OCI-LY1 (cell line): ENCODE measurements at regions not wholly inside any gene's neighbourhood (a gene's known extent, or its start where the extent isn't known, plus 50 kb on each side); places are given as distances from the start of the nearest gene placed in this dataset.

Experiments used
- H2AFZ ChIP-seq: fragments of 200-600 bp; sonication (generic), shearing (Covaris generic); 2 replicates; pipeline ENCODE4 v1.6.0; 2014; ENCODE audit warnings: antibody characterized with exemption, mild to moderate bottlenecking, low read length
- H3F3A ChIP-seq: fragments of 200-600 bp; sonication (generic), shearing (Covaris generic); 2 replicates; pipeline ENCODE4 v1.6.0; 2014; ENCODE audit warnings: mild to moderate bottlenecking, antibody characterized with exemption, low read length, moderate library complexity; ENCODE audit not compliant: insufficient read depth
- H3K27ac ChIP-seq: fragments of 200-600 bp; sonication (generic); 2 replicates; pipeline ENCODE4 v1.5.1; 2014; ENCODE audit warnings: low read length, mixed run types, mild to moderate bottlenecking, low read depth; ENCODE audit not compliant: poor library complexity, severe bottlenecking
- H3K27me3 ChIP-seq: fragments of 200-600 bp; sonication (generic); 2 replicates; pipeline ENCODE4 v1.6.0; 2014; ENCODE audit warnings: antibody characterized with exemption, mild to moderate bottlenecking, low read length, moderate library complexity; ENCODE audit not compliant: insufficient read depth
- H3K36me3 ChIP-seq: fragments of 200-600 bp; sonication (generic); 2 replicates; pipeline ENCODE4 v1.6.1; 2014; ENCODE audit warnings: mild to moderate bottlenecking, antibody characterized with exemption, low read length, moderate library complexity, mixed read lengths; ENCODE audit not compliant: insufficient read depth
- H3K4me1 ChIP-seq: fragments of 200-600 bp; sonication (generic); 2 replicates; pipeline ENCODE4 v1.5.1; 2014; ENCODE audit warnings: mild to moderate bottlenecking, low read length, moderate library complexity; ENCODE audit not compliant: insufficient read depth, severe bottlenecking
- H3K4me2 ChIP-seq: fragments of 200-600 bp; sonication (generic), shearing (Covaris generic); 2 replicates; pipeline ENCODE4 v1.6.1; 2014; ENCODE audit warnings: low read length
- H3K4me3 ChIP-seq: fragments of 200-600 bp; sonication (generic); 2 replicates; pipeline ENCODE4 v1.5.1; 2014; ENCODE audit warnings: low read length, low read depth, mild to moderate bottlenecking, mixed read lengths; ENCODE audit not compliant: poor library complexity, severe bottlenecking
- H3K79me2 ChIP-seq: fragments of 200-600 bp; shearing (Covaris generic); 2 replicates; pipeline ENCODE4 v1.6.1; 2016; ENCODE audit warnings: mixed run types, low read length, mixed read lengths; ENCODE audit not compliant: insufficient read depth
- H3K9ac ChIP-seq: fragments of 200-600 bp; sonication (generic), shearing (Covaris generic); 2 replicates; pipeline ENCODE4 v1.6.1; 2014; ENCODE audit warnings: mild to moderate bottlenecking, low read length, mixed read lengths
- H3K9me2 ChIP-seq: fragments of 200-600 bp; sonication (generic), shearing (Covaris generic); 2 replicates; pipeline ENCODE4 v1.6.1; 2014; ENCODE audit warnings: low read depth, mild to moderate bottlenecking, low read length, mixed read lengths
- H3K9me3 ChIP-seq: fragments of 200-600 bp; shearing (Covaris generic); 2 replicates; pipeline ENCODE4 v1.6.1; 2014; ENCODE audit warnings: low read length, mixed read lengths
- H4K20me1 ChIP-seq: fragments of 200-600 bp; sonication (generic), shearing (Covaris generic); 2 replicates; pipeline ENCODE4 v1.6.0; 2016; ENCODE audit warnings: mild to moderate bottlenecking, low read length; ENCODE audit not compliant: insufficient read depth
- EZH2 ChIP-seq: fragments of 200-600 bp; sonication (generic), shearing (Covaris generic); IDR thresholded peaks from 2 replicates; pipeline ENCODE4 v1.8.0; 2017; ENCODE audit warnings: borderline replicate concordance, mixed run types, mild to moderate bottlenecking, antibody characterized with exemption, low read length, moderate library complexity, mixed read lengths
- TF ChIP-seq, protein P1 (sequence below): fragments of 200-600 bp; sonication (generic), shearing (Covaris generic); IDR thresholded peaks from 2 replicates; pipeline ENCODE4 v1.5.1; 2017; ENCODE audit warnings: mild to moderate bottlenecking, antibody characterized with exemption, low read length, moderate library complexity, mixed read lengths

GRCh38 chr6:88529726-88530125 lies 363.6 kb upstream of the CNR1 start:
- no peaks in the 10 kb centered on the region for H3F3A ChIP-seq
- no peaks in the 10 kb centered on the region for H3K9me2 ChIP-seq
- no peak overlapping the region for H2AFZ ChIP-seq
- H3K9ac ChIP-seq = no peak overlapping the region
- H3K36me3 ChIP-seq = no peaks in the 10 kb centered on the region
- no peaks in the 10 kb centered on the region for H3K9me3 ChIP-seq
- no peak overlapping the region for H3K4me2 ChIP-seq
- TF ChIP-seq, protein P1, sequence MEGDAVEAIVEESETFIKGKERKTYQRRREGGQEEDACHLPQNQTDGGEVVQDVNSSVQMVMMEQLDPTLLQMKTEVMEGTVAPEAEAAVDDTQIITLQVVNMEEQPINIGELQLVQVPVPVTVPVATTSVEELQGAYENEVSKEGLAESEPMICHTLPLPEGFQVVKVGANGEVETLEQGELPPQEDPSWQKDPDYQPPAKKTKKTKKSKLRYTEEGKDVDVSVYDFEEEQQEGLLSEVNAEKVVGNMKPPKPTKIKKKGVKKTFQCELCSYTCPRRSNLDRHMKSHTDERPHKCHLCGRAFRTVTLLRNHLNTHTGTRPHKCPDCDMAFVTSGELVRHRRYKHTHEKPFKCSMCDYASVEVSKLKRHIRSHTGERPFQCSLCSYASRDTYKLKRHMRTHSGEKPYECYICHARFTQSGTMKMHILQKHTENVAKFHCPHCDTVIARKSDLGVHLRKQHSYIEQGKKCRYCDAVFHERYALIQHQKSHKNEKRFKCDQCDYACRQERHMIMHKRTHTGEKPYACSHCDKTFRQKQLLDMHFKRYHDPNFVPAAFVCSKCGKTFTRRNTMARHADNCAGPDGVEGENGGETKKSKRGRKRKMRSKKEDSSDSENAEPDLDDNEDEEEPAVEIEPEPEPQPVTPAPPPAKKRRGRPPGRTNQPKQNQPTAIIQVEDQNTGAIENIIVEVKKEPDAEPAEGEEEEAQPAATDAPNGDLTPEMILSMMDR = no peak
- no peak for TF ChIP-seq EZH2
- H3K4me3 ChIP-seq = no peak overlapping the region
- no peaks in the 10 kb centered on the region for H3K27me3 ChIP-seq
- H3K79me2 ChIP-seq = no peaks in the 10 kb centered on the region
- H3K4me1 ChIP-seq = no peaks in the 10 kb centered on the region
- H4K20me1 ChIP-seq = no peaks in the 10 kb centered on the region
- no peak overlapping the region for H3K27ac ChIP-seq

GRCh38 chr6:88520445-88520844 lies 354.3 kb upstream of the CNR1 start:
- Histone ChIP-seq H3K4me1 (no peaks in the 10 kb centered on the region), H3K9ac (no peak overlapping the region), H3K79me2 (no peaks in the 10 kb centered on the region), H3K9me3 (no peaks in the 10 kb centered on the region), H3K9me2 (no peaks in the 10 kb centered on the region), H3K4me2 (no peak overlapping the region), H3K4me3 (no peak overlapping the region), H4K20me1 (no peaks in the 10 kb centered on the region), H3F3A (no peaks in the 10 kb centered on the region), H3K36me3 (no peaks in the 10 kb centered on the region), H3K27me3 (no peaks in the 10 kb centered on the region), H3K27ac (no peak overlapping the region), H2AFZ (no peak overlapping the region)
- TF ChIP-seq, protein P1 = no peak
- TF ChIP-seq EZH2 = no peak

DNA sequence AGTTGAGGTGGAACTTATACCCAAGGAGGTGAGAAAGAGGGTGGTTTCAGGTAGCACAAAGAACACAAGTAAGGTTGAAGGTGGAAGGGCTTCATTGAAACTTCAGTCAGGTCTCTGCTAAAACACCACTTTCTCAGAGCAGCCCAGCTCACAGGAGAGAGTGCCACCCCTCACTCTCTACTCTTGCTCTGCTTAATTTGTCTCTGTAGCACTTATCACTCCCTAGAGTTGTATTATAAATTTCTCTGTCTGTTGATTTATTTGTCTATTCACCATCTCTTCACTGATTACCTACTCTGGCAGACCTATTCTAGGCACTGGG lies 353.8 kb upstream of the CNR1 start:
- Histone ChIP-seq H3K27me3 (no peaks in the 10 kb centered on the region), H2AFZ (no peak overlapping the region), H3K79me2 (no peaks in the 10 kb centered on the region), H3K4me2 (no peak overlapping the region), H3K4me1 (no peaks in the 10 kb centered on the region), H3K27ac (no peak overlapping the region), H3K9ac (no peak overlapping the region), H3K4me3 (no peak overlapping the region), H3K9me3 (no peaks in the 10 kb centered on the region), H3F3A (no peaks in the 10 kb centered on the region), H3K9me2 (no peaks in the 10 kb centered on the region), H4K20me1 (no peaks in the 10 kb centered on the region), H3K36me3 (no peaks in the 10 kb centered on the region)
- TF ChIP-seq EZH2 = no peak
- TF ChIP-seq, protein P1 = no peak
